Nephron progenitor cell (in vitro differentiated cells): ENCODE measurements at regions not wholly inside any gene's neighbourhood (a gene's known extent, or its start where the extent isn't known, plus 50 kb on each side); places are given as distances from the start of the nearest gene placed in this dataset.

Experiments
- DNase-seq: peaks from one replicate; pipeline ENCODE4 v3.0.0; 2021
- H3K27ac Mint-ChIP-seq: 2 replicates; pipeline ENCODE4 v1.8.0; 2021; ENCODE audit warnings: mild to moderate bottlenecking, moderate library complexity, mixed read lengths
- H3K27me3 Mint-ChIP-seq: 2 replicates; pipeline ENCODE4 v1.8.0; 2021; ENCODE audit warnings: mild to moderate bottlenecking, low read depth, mixed read lengths; ENCODE audit not compliant: poor library complexity
- H3K36me3 Mint-ChIP-seq: 2 replicates; pipeline ENCODE4 v1.8.0; 2021; ENCODE audit warnings: low read depth, mixed read lengths
- H3K4me1 Mint-ChIP-seq: 2 replicates; pipeline ENCODE4 v1.8.0; 2021; ENCODE audit warnings: mixed read lengths
- H3K4me3 Mint-ChIP-seq: 2 replicates; pipeline ENCODE4 v1.8.0; 2021; ENCODE audit warnings: mild to moderate bottlenecking, moderate library complexity, mixed read lengths
- H3K9me3 Mint-ChIP-seq: 2 replicates; pipeline ENCODE4 v1.8.0; 2021; ENCODE audit warnings: mild to moderate bottlenecking, moderate library complexity, mixed read lengths
- TF ChIP-seq, protein P1 (sequence below): fragments of 200-600 bp; sonication (generic); IDR thresholded peaks from 2 replicates; pipeline ENCODE4 v1.5.0; 2021; ENCODE audit warnings: antibody characterized with exemption

DNA sequence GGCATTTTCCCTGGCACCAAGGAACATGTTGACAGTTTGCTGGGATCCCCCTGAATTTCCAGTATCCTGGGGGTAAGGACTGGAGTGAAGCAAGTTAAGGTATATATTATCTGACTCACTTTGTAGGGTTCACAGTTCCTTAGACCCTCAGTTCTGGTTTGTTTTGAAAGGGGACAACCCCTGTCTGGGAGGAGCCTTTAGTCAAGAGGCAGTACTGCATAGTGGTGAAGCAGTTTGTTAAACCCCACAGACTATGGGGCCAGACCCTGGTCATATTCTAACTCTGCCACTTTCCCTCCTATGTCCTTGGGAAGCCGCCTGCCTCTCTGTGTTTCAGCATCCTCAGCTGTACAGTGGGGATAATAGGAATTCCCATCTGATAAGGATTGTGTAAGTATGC, 145.5 kb upstream of the ZFHX3 start:
- no peaks in the 10 kb centered on the region for H3K36me3 Mint-ChIP-seq
- peaks cover 9% of the 10 kb centered on the region for H3K27me3 Mint-ChIP-seq
- no peak overlapping the region for H3K27ac Mint-ChIP-seq
- no peak for DNase-seq
- peaks cover 4% of the 10 kb centered on the region for H3K9me3 Mint-ChIP-seq
- peaks cover 44% of the 10 kb centered on the region for H3K4me1 Mint-ChIP-seq
- TF ChIP-seq, protein P1, sequence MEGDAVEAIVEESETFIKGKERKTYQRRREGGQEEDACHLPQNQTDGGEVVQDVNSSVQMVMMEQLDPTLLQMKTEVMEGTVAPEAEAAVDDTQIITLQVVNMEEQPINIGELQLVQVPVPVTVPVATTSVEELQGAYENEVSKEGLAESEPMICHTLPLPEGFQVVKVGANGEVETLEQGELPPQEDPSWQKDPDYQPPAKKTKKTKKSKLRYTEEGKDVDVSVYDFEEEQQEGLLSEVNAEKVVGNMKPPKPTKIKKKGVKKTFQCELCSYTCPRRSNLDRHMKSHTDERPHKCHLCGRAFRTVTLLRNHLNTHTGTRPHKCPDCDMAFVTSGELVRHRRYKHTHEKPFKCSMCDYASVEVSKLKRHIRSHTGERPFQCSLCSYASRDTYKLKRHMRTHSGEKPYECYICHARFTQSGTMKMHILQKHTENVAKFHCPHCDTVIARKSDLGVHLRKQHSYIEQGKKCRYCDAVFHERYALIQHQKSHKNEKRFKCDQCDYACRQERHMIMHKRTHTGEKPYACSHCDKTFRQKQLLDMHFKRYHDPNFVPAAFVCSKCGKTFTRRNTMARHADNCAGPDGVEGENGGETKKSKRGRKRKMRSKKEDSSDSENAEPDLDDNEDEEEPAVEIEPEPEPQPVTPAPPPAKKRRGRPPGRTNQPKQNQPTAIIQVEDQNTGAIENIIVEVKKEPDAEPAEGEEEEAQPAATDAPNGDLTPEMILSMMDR, result no peak
- no peak overlapping the region for H3K4me3 Mint-ChIP-seq

DNA sequence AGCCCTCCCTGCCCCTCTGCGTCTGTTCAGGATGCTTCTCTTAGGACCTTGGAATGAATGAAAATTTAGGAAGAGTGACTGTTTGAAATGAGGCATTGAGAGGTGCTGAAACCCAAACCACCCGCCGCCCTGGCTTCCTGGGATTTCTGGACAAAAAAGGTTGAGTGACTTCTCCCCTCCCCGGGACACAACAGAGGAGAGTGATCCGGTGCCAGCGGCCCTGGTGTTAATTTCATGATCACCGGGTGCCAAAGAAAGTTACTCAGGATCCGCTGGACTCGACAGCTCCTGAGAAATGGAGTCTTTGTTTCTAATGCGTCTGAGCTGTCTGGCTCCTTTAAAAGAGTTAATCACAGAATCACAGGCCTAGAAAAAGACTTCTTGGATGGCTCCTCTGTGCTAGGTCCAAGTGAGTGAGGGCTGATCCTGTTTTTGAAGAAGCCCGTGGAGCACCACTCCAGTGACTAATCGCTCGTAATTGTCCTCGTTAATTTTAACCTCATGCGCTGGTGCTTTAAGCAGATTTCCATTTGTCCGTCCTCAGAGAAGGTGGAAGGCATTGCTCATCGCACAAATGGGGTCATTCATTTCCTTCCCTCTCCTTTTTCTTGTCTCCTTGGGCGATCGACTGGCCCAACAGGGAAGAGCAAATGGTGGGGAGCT, 144.4 kb upstream of the ZFHX3 start:
- no peak for DNase-seq
- Mint-ChIP-seq H3K27ac (peak overlapping the region; percentile 90), H3K4me1 (peaks cover 46% of the 10 kb centered on the region), H3K4me3 (no peak overlapping the region), H3K9me3 (peaks cover 4% of the 10 kb centered on the region), H3K36me3 (no peaks in the 10 kb centered on the region), H3K27me3 (peaks cover 9% of the 10 kb centered on the region)
- TF ChIP-seq, protein P1, result no peak

DNA sequence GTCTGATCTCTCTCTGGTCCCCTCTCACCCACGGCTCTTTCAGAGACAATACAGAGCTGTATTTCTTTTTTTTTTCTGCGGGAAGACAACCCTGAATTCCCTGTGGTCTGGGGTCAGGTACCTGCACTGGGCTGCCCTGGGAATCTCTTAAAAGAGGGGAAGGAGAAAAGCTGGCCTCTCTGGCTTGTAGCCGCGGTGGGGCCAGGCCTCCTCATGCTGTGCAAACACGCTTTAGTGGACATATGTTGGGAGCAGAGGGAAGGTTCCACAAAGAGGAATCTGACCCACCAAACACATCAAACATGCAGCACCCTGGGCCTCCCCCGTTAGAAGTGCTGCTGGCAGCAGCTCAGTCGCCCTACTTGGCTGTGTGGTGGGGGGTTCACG, 143.7 kb upstream of the ZFHX3 start:
- H3K4me1 Mint-ChIP-seq, result peaks cover 53% of the 10 kb centered on the region
- DNase-seq, result no peak
- H3K27me3 Mint-ChIP-seq, result peaks cover 9% of the 10 kb centered on the region
- H3K36me3 Mint-ChIP-seq, result no peaks in the 10 kb centered on the region
- peak overlapping the region; percentile 5 for H3K4me3 Mint-ChIP-seq
- TF ChIP-seq, protein P1, result no peak
- H3K9me3 Mint-ChIP-seq, result peaks cover 4% of the 10 kb centered on the region
- peak overlapping the region; percentile 90 for H3K27ac Mint-ChIP-seq

DNA sequence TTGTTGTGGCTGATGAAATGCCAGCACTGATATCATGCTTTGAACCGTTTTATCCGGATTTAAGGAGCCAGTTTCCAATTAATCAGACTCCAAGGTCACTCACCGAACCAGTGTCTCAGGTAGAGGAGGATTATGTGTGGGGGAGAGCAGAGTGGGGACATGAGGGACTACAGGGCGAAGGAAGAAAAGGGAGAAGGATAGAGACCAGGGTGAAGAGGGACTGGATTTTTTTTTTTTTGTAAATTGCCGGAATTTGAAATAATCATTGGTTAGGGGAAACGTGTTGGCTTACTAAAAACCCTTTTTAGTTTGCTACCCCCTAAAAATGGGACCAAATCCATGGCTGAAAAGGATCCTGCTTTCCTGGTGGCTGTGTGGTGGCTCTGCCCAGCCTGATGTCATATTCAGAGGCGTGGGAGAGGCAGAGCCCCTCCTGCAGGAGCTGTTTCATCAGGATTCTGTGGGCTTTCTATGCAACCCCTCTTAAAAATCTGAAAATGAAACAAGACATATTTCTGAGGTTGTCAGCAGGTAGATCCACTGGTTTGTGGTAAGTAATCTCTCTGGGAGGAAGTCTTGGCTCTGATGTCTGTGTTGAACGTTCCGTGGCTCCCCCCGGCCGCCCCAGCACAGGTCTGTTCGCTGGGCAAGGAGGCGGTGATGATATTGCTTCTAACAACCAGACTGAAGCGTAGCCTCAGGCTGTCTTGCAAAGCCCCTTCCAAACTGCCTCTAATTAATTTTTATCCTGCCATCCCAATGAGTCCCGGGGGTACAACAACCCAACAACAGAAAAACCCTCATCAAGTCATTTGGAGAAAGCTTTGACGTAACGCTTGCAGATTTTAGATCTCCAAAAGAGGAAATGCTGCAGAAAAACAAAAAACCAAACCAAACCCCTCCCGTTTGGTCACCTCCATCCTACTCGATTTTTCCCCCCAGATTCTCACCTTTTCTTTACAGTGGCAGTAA, 143.0 kb upstream of the ZFHX3 start:
- Mint-ChIP-seq H3K9me3 (peaks cover 4% of the 10 kb centered on the region), H3K4me3 (peak overlapping the region; percentile 28), H3K27me3 (peaks cover 9% of the 10 kb centered on the region), H3K4me1 (peaks cover 51% of the 10 kb centered on the region), H3K27ac (peak overlapping the region; percentile 90), H3K36me3 (no peaks in the 10 kb centered on the region)
- TF ChIP-seq, protein P1, result no peak
- no peak for DNase-seq

DNA sequence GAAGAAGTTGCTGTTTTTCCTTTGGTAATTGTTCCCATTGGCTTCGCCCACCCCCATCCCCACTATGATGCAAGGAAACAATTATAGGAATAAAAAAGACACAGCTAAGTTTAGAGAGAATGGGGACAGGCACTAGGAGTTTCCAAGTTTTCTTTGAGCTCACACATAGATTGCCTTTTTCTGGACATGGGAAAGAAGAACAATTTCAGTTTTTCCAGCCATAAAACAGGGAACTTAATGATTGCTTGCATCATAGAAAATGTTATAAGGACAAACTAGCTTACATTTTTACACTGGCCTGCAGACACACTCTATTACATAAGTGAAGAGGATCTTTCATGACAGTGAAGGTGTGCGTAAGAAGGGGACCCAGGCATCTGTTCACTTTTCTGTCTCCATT, 142.3 kb upstream of the ZFHX3 start:
- peak overlapping the region; percentile 28 for H3K4me3 Mint-ChIP-seq
- H3K27me3 Mint-ChIP-seq, result peaks cover 13% of the 10 kb centered on the region
- DNase-seq, result no peak
- TF ChIP-seq, protein P1, result no peak
- H3K36me3 Mint-ChIP-seq, result no peaks in the 10 kb centered on the region
- H3K4me1 Mint-ChIP-seq, result peaks cover 51% of the 10 kb centered on the region
- peaks cover 4% of the 10 kb centered on the region for H3K9me3 Mint-ChIP-seq
- no peak overlapping the region for H3K27ac Mint-ChIP-seq
